Panc1 (cell line): ENCODE measurements at regions not wholly inside any gene's neighbourhood (a gene's known extent, or its start where the extent isn't known, plus 50 kb on each side); places are given as distances from the start of the nearest gene placed in this dataset.

Experiments used
- ATAC-seq: fragments of 200-7000 bp; cut with Tn5 transposase; 2 replicates; pipeline ENCODE4 v1.9.1; 2020; ENCODE audit warnings: mild to moderate bottlenecking, moderate library complexity
- BruUV-seq: library from RNA; stranded (reverse); fragments of 400-500 nt; replicated peaks from 2 replicates; lab custom pipeline; 2021; lab: Mats Ljungman, UMichigan
- CTCF ChIA-PET: fragments of 300-600 bp; sonication (Branson Sonifier 250); formaldehyde crosslinking; loops from one replicate; lab custom pipeline; 2022; ENCODE audit warnings: antibody characterized with exemption; lab: Charles Lee
- POLR2A ChIA-PET: fragments of 300-600 bp; sonication (Branson Sonifier 250); formaldehyde crosslinking; loops from one replicate; lab custom pipeline; 2022; ENCODE audit warnings: antibody characterized with exemption; lab: Charles Lee
- DNase-seq: peaks from one replicate; pipeline ENCODE4 v3.0.0-alpha.2; 2010; ENCODE audit warnings: low read depth, low spot score
- H3K27ac ChIP-seq: 2 replicates; pipeline ENCODE4 v1.5.1; 2011; ENCODE audit warnings: mild to moderate bottlenecking, low read length, inconsistent platforms
- H3K27me3 ChIP-seq: fragments of 200-500 bp; sonication (Bioruptor generic); 2 replicates; pipeline ENCODE4 v1.6.0; 2014; ENCODE audit warnings: low read length, inconsistent platforms; ENCODE audit not compliant: control insufficient read depth, insufficient read depth
- H3K36me3 ChIP-seq: fragments of 200-500 bp; sonication (Bioruptor generic); 2 replicates; pipeline ENCODE4 v1.5.1; 2014; ENCODE audit warnings: inconsistent platforms, mild to moderate bottlenecking, low read length, moderate library complexity; ENCODE audit not compliant: control insufficient read depth, insufficient read depth
- H3K4me1 ChIP-seq: 2 replicates; pipeline ENCODE4 v1.5.1; 2011; ENCODE audit warnings: inconsistent platforms, mild to moderate bottlenecking, low read length, moderate library complexity; ENCODE audit not compliant: control insufficient read depth, insufficient read depth
- H3K4me3 ChIP-seq, 2 experiments: 2 replicates each; pipeline ENCODE4 v1.5.1; 2011 to 2012; ENCODE audit warnings: low read depth in 2 of 2, low read length in 2 of 2, mild to moderate bottlenecking in 2 of 2, inconsistent platforms in 1 of 2, moderate library complexity in 1 of 2
- H3K9me3 ChIP-seq: fragments of 200-500 bp; sonication (Bioruptor generic); 2 replicates; pipeline ENCODE4 v1.5.1; 2014; ENCODE audit warnings: low read depth, mild to moderate bottlenecking, inconsistent platforms, low read length, moderate library complexity; ENCODE audit not compliant: control insufficient read depth, insufficient read depth
- CTCF ChIP-seq: fragments of 450-650 bp; IDR thresholded peaks from 2 replicates; pipeline ENCODE4 v1.5.1; 2017; ENCODE audit warnings: mild to moderate bottlenecking
- POLR2AphosphoS5 ChIP-seq: IDR thresholded peaks from 2 replicates; pipeline ENCODE4 v1.6.1; 2012; ENCODE audit warnings: mild to moderate bottlenecking, low read depth, low read length, moderate library complexity
- REST ChIP-seq, 2 experiments: IDR thresholded peaks; 2 replicates each; pipeline ENCODE4 v1.6.1; 2011 to 2012; ENCODE audit warnings: low read depth in 2 of 2, control low read depth in 1 of 2, low read length in 1 of 2, mild to moderate bottlenecking in 1 of 2, moderate library complexity in 1 of 2; ENCODE audit not compliant: insufficient read depth in 1 of 2
- SIN3A ChIP-seq: IDR thresholded peaks from 2 replicates; pipeline ENCODE4 v1.6.1; 2012; ENCODE audit warnings: low read depth, mild to moderate bottlenecking, low read length, moderate library complexity, borderline replicate concordance; ENCODE audit not compliant: insufficient read depth
- TCF7L2 ChIP-seq: IDR thresholded peaks from 2 replicates; pipeline ENCODE4 v1.6.1; 2011; ENCODE audit warnings: mild to moderate bottlenecking, low read depth, low read length, inconsistent platforms
- in situ Hi-C: cut with HindIII; loops from 2 replicates; pipeline ENCODE4 v1.10.0; 2016; ENCODE audit warnings: low sequenced_read_pairs, low pct_unique_long_range_greater_than_20kb
- intact Hi-C: fragments of 100-400 bp; cut with micrococcal nuclease; formaldehyde crosslinking; loops from one replicate; pipeline ENCODE4 v1.10.0; 2022; ENCODE audit not compliant: unreplicated experiment

- intact Hi-C loops (no loop called here), in situ Hi-C loops (no loop called here)
- Histone ChIP-seq H3K4me3 (no peak overlapping the region), H3K4me1 (no peaks in the 10 kb centered on the region), H3K27me3 (peaks cover 24% of the 10 kb centered on the region; the same call in 1 of the 2 replicates), H3K9me3 (no peaks in the 10 kb centered on the region), H3K36me3 (no peaks in the 10 kb centered on the region), H3K27ac (no peak overlapping the region)
- ATAC-seq (no peak), DNase-seq (no peak)
- ChIA-PET CTCF (no interaction called here), POLR2A (no interaction called here)
- no TSS peak for BruUV-seq
- TF ChIP-seq CTCF (no peak), SIN3A (no peak), REST (IDR thresholded peaks at IDR 0.05; ENCODE audit: insufficient read depth in 1 of 2, low read depth in 2 of 2, low read length in 1 of 2) (no peak), POLR2AphosphoS5 (no peak), TCF7L2 (no peak)
Measured at GRCh38 chr10:128744811-128745305, 618.6 kb upstream of the MKI67 start.

- H3K36me3 ChIP-seq, result no peaks in the 10 kb centered on the region
- no peaks in the 10 kb centered on the region for H3K4me1 ChIP-seq
- intact Hi-C loops (no loop called here), in situ Hi-C loops (no loop called here)
- H3K4me3 ChIP-seq, result no peak overlapping the region
- H3K27me3 ChIP-seq, result peaks cover 15% of the 10 kb centered on the region; the same call in 1 of the 2 replicates
- no peaks in the 10 kb centered on the region for H3K9me3 ChIP-seq
- no TSS peak for BruUV-seq
- no peak for ATAC-seq
- CTCF ChIA-PET, result interaction anchor here (0.7 kb wide), 1 partner anchor 597 kb away, joined by 3 read pairs; no protein-coding TSS in a partner anchor
- no peak overlapping the region for H3K27ac ChIP-seq
- POLR2A ChIA-PET, result no interaction called here
- TF ChIP-seq SIN3A (no peak), CTCF (no peak), POLR2AphosphoS5 (no peak), TCF7L2 (no peak), REST (IDR thresholded peaks at IDR 0.05; ENCODE audit: insufficient read depth in 1 of 2, low read depth in 2 of 2, low read length in 1 of 2) (no peak)
- no peak for DNase-seq
Measured at GRCh38 chr10:128747582-128748346, 621.5 kb upstream of the MKI67 start.
